ENCODE measurements at regions not wholly inside any gene's neighbourhood (a gene's known extent, or its start where the extent isn't known, plus 50 kb on each side); places are given as distances from the start of the nearest gene placed in this dataset.

DNA sequence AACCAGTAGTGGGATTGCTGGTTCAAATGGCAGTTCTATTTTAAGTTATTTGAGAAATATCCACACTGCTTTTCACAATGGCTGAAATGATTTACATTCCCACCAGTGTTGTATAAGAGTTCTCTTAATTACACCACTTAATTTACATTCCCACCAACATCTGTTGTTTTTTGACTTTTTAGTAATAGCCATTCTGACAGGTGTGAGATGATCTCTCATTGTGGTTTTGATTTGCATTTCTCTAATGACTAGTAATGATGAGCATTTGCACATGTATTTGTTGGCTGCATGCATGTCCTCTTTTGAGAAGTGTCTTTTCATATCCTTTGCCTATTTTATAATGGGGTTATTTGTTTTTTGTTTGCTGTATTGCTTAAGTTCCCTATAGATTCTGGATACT, 688.3 kb downstream of the PRR16 start:
- TF ChIP-seq CTCF (IDR thresholded peaks at IDR 0.05; ENCODE audit: control insufficient read depth, insufficient read depth, low read depth, low read length, missing control alignments) = no peak
- DNase-seq (ENCODE audit: low read depth) = no peak
- no peak overlapping the region for H3K4me3 ChIP-seq (ENCODE audit: control insufficient read depth, low read depth, low read length)

DNA sequence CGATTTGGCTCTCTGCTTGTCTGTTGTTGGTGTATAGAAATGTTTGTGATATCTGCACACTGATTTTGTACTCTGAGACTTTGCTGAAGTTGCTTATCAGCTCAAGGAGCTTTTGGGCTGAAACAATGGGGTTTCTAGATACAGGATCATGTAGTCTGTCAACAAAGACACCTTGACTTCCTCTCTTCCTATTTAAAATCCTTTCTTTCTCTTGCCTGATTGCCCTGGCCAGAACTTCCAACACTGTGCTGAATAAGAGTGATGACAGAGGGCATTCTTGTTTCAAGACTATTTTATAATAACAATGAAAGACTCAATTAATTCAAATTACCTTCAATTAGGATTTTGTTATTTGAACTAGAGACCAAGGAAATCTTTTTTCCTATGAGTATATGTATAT, 692.5 kb downstream of the PRR16 start:
- H3K4me3 ChIP-seq (ENCODE audit: control insufficient read depth, low read depth, low read length) = no peak overlapping the region
- no peak for TF ChIP-seq CTCF (IDR thresholded peaks at IDR 0.05; ENCODE audit: control insufficient read depth, insufficient read depth, low read depth, low read length, missing control alignments)
- no peak for DNase-seq (ENCODE audit: low read depth)

- no peak for DNase-seq (ENCODE audit: low read depth)
- TF ChIP-seq CTCF (IDR thresholded peaks at IDR 0.05; ENCODE audit: control insufficient read depth, insufficient read depth, low read depth, low read length, missing control alignments) = no peak
- H3K4me3 ChIP-seq (ENCODE audit: control insufficient read depth, low read depth, low read length) = no peak overlapping the region
Measured at GRCh38 chr5:121158451-121158850, 693.2 kb upstream of the FTMT start.

DNA sequence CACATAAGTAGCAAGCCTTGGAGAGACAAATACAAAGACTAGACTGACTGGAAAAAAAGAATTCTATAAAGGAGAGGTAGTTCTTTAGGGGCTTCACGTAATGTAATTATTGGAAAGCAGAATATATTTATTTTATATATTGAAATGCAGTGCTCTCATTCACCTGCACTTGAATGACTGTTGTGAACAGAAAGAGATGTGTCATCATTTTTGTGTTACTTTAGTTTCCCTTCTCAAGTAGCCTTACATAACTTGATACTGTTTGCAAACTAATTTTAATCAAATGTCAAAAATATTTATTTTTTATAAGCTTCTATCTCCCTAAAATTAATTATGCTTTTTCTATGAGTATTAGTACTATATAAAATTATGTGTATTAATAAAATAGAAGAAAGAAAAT, 691.1 kb upstream of the FTMT start:
- no peak for DNase-seq (ENCODE audit: low read depth)
- no peak for TF ChIP-seq CTCF (IDR thresholded peaks at IDR 0.05; ENCODE audit: control insufficient read depth, insufficient read depth, low read depth, low read length, missing control alignments)
- no peak overlapping the region for H3K4me3 ChIP-seq (ENCODE audit: control insufficient read depth, low read depth, low read length)

DNA sequence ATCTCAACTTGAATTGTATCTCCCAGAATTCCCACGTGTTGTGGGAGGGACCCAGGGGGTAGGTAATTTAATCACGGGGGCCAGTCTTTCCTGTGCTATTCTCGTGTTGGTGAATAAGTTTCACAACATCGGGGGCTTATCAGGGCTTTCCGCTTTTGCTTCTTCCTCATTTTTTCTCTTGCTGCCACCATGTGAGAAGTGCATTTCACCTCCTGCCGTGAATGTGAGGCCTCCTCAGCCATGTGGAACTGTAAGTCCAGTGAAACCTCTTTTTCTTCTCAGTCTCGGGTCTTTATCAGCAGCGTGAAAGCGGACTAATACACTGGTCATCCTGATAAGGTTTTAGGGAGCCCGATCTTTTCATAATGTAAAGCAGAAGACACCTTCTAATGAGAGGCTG, 687.0 kb upstream of the FTMT start:
- TF ChIP-seq CTCF (IDR thresholded peaks at IDR 0.05; ENCODE audit: control insufficient read depth, insufficient read depth, low read depth, low read length, missing control alignments) = no peak
- DNase-seq (ENCODE audit: low read depth) = no peak

DNA sequence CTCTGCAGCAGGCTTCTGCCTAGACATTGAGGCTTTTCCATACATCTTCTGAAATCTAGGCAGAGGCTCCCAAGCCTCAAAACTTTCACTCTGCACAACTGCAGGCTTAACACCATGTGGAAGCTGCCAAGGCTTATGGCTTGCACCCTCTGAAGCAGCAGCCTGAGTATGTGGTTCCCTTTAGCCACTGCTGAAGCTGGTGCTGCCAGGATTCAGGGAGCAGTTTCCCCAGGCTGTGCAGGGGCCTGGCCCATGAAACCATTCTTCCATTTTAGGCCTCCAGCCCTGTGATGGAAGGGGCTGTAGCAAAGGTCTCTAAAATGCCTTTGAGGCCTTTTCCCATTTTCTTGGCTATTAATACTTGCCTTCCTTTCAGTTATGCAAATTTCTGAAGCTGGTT, 680.3 kb upstream of the FTMT start:
- no peak for TF ChIP-seq CTCF (IDR thresholded peaks at IDR 0.05; ENCODE audit: control insufficient read depth, insufficient read depth, low read depth, low read length, missing control alignments)
- DNase-seq (ENCODE audit: low read depth) = no peak

More for the DNA sequence above, 687.0 kb upstream of the FTMT start:
- H3K4me3 ChIP-seq (ENCODE audit: control insufficient read depth, low read depth, low read length) = no peak overlapping the region

DNA sequence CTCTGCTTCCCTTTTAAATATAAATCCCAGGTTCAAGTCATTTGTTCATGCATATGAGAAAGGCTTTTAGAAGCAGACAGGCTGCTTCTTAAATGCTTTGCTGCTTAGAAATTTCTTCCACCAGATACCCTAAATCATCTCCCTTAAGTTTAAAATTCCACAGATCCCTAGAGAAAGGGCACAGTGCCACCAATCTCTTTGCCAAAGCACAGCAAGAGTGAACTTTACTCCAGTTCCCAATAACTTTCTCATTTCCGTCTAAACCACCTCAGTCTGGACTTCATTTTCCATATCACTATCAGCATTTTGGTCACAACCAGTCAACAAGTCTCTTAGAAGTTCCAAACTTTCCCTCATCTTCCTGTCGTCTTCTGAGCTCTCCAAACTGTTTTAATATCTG, 679.8 kb upstream of the FTMT start:
- TF ChIP-seq CTCF (IDR thresholded peaks at IDR 0.05; ENCODE audit: control insufficient read depth, insufficient read depth, low read depth, low read length, missing control alignments) = no peak
- peak; percentile 10 for DNase-seq (ENCODE audit: low read depth)
- no peak overlapping the region for H3K4me3 ChIP-seq (ENCODE audit: control insufficient read depth, low read depth, low read length)

More for the DNA sequence above, 680.3 kb upstream of the FTMT start:
- H3K4me3 ChIP-seq (ENCODE audit: control insufficient read depth, low read depth, low read length) = no peak overlapping the region

All from AG09309 (cell line).